CD14-positive monocyte (primary cell): ENCODE measurements at regions not wholly inside any gene's neighbourhood (a gene's known extent, or its start where the extent isn't known, plus 50 kb on each side); places are given as distances from the start of the nearest gene placed in this dataset.

Experiments used
- DNase-seq, 3 donors: peaks; one replicate each; pipeline ENCODE4 v3.0.0-alpha.2; 2011 to 2022
- H2AFZ ChIP-seq: 2 replicates; pipeline ENCODE4 v1.6.0; 2012; ENCODE audit warnings: mild to moderate bottlenecking, low read depth, low read length, inconsistent platforms; ENCODE audit not compliant: insufficient read depth, poor library complexity, severe bottlenecking
- H3K27ac ChIP-seq, 2 donors: 1 replicate in 1 of 2; 2 replicates in 1 of 2; pipeline ENCODE4 v1.5.1; 2012 to 2013; ENCODE audit warnings: low read length in 2 of 2, control low read depth in 1 of 2, inconsistent platforms in 1 of 2, low read depth in 1 of 2, mild to moderate bottlenecking in 1 of 2
- H3K27me3 ChIP-seq, 2 donors: one replicate each; pipeline versions ENCODE4 v1.6.0 to v1.6.1; 2011 to 2013; ENCODE audit warnings: low read length in 2 of 2; ENCODE audit not compliant: control insufficient read depth in 2 of 2, insufficient read depth in 2 of 2
- H3K36me3 ChIP-seq, 2 donors: replicated peaks in 1 of 2; 1 replicate in 1 of 2; 2 replicates in 1 of 2; pipeline versions ENCODE4 v1.5.1 to v1.6.1; 2012 to 2013; ENCODE audit warnings: low read length in 2 of 2, control low read depth in 1 of 2, inconsistent platforms in 1 of 2, mild to moderate bottlenecking in 1 of 2; ENCODE audit not compliant: insufficient read depth in 2 of 2, control insufficient read depth in 1 of 2
- H3K4me1 ChIP-seq, 2 donors: 1 replicate in 1 of 2; 2 replicates in 1 of 2; pipeline versions ENCODE4 v1.5.1 to v1.6.1; 2012 to 2013; ENCODE audit warnings: low read length in 2 of 2, control low read depth in 1 of 2, inconsistent platforms in 1 of 2, mild to moderate bottlenecking in 1 of 2, moderate library complexity in 1 of 2; ENCODE audit not compliant: insufficient read depth in 2 of 2, control insufficient read depth in 1 of 2
- H3K4me2 ChIP-seq: replicated peaks from 2 replicates; pipeline ENCODE3; 2012; ENCODE audit warnings: low read length, moderate library complexity, mild to moderate bottlenecking; ENCODE audit not compliant: poor library complexity, severe bottlenecking; ENCODE audit errors: extremely low read depth
- H3K4me3 ChIP-seq, 3 experiments: fragments of 200-600 bp in 1 of 3; sonication (generic) in 1 of 3; replicated peaks in 1 of 3; 1 replicate in 2 of 3; 2 replicates in 1 of 3; pipeline ENCODE4 v1.5.1; 2011 to 2013; ENCODE audit warnings: low read length in 3 of 3, mild to moderate bottlenecking in 3 of 3, control low read depth in 2 of 3, low read depth in 2 of 3, inconsistent platforms in 1 of 3, moderate library complexity in 1 of 3
- H3K79me2 ChIP-seq: 2 replicates; pipeline ENCODE4 v1.6.0; 2012; ENCODE audit warnings: mild to moderate bottlenecking, control low read depth, inconsistent platforms, low read length, moderate library complexity; ENCODE audit not compliant: insufficient read depth
- H3K9ac ChIP-seq: 2 replicates; pipeline ENCODE4 v1.6.0; 2017; ENCODE audit warnings: low read length, mild to moderate bottlenecking; ENCODE audit not compliant: insufficient read depth, poor library complexity, severe bottlenecking
- H3K9me3 ChIP-seq, 2 donors: replicated peaks in 1 of 2; 1 replicate in 1 of 2; 2 replicates in 1 of 2; pipeline versions ENCODE4 v1.5.1 to v1.6.1; 2012 to 2013; ENCODE audit warnings: low read length in 2 of 2, control low read depth in 1 of 2; ENCODE audit not compliant: control insufficient read depth in 1 of 2, insufficient read depth in 1 of 2
- H4K20me1 ChIP-seq: 2 replicates; pipeline ENCODE4 v1.6.0; 2012; ENCODE audit warnings: mild to moderate bottlenecking, low read length, control low read depth, moderate library complexity; ENCODE audit not compliant: insufficient read depth
- H3K27ac Mint-ChIP-seq, 7 donors: one replicate each; pipeline ENCODE4 v1.8.0; 2020; ENCODE audit warnings: mild to moderate bottlenecking in 7 of 7, mixed read lengths in 7 of 7, moderate library complexity in 6 of 7, inconsistent platforms in 2 of 7
- H3K27me3 Mint-ChIP-seq, 3 donors: one replicate each; pipeline ENCODE4 v1.8.0; 2021 to 2022; ENCODE audit warnings: low read depth in 3 of 3, mild to moderate bottlenecking in 3 of 3, mixed read lengths in 3 of 3, moderate library complexity in 3 of 3, inconsistent platforms in 1 of 3
- H3K36me3 Mint-ChIP-seq, 2 donors: one replicate each; pipeline ENCODE4 v1.8.0; 2020; ENCODE audit warnings: mixed read lengths in 2 of 2, inconsistent platforms in 1 of 2, mild to moderate bottlenecking in 1 of 2
- H3K4me1 Mint-ChIP-seq: one replicate; pipeline ENCODE4 v1.8.0; 2020; ENCODE audit warnings: mild to moderate bottlenecking, mixed read lengths
- H3K4me3 Mint-ChIP-seq, 2 donors: one replicate each; pipeline ENCODE4 v1.8.0; 2020; ENCODE audit warnings: mild to moderate bottlenecking in 2 of 2, mixed read lengths in 2 of 2, moderate library complexity in 1 of 2
- H3K9me3 Mint-ChIP-seq, 7 donors: one replicate each; pipeline ENCODE4 v1.8.0; 2020 to 2022; ENCODE audit warnings: mixed read lengths in 7 of 7, mild to moderate bottlenecking in 6 of 7, moderate library complexity in 6 of 7, inconsistent platforms in 2 of 7
- WGBS: methylation state at CpG from one replicate; pipeline ENCODE4 v1.1.5; 2013; ENCODE audit warnings: missing lambda C conversion rate; ENCODE audit not compliant: insufficient coverage; 5-methylcytosine and 5-hydroxymethylcytosine counted together
- intact Hi-C, 2 donors: fragments of 100-400 bp; cut with micrococcal nuclease; formaldehyde crosslinking; loops; one replicate each; pipeline versions ENCODE4 v1.15.0 to v1.15.1; 2023
- TF ChIP-seq, protein P1 (sequence below): fragments of 200-600 bp; IDR thresholded peaks from one replicate; pipeline ENCODE4 v1.8.0; 2022; ENCODE audit warnings: antibody characterized with exemption, mild to moderate bottlenecking

DNA sequence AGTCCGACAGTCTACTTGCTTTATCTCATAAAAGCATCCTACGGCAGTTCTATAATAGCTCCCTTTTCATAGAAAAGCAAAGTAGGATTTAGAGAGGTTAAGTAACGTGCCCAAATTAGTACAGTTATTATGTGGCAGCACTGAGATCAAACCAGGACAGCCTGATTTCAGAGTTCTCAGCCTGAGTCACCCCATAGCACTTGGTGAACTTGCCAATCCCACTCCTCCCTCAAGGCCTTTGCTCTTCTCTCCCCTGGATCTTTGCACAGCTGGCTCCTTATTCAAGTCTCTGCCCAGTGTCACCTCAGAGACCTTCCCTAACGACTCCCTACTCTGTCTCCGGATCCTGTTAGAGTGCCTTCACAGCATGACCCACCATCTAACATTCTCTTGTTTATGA lies 438.0 kb upstream of the NFE2L3 start:
- Mint-ChIP-seq H3K36me3 (no peaks in the 10 kb centered on the region), H3K27me3 (peaks cover 0 to 3% (median 1%) of the 10 kb centered on the region in 3 donors), H3K27ac (no peak overlapping the region), H3K9me3 (no peaks in the 10 kb centered on the region), H3K4me3 (no peak overlapping the region), H3K4me1 (no peaks in the 10 kb centered on the region)
- no peak overlapping the region for H3K4me2 ChIP-seq
- WGBS: 57% methylated on average over 2 of the region's 5 CpGs
- no peak for DNase-seq
- H3K79me2 ChIP-seq: no peaks in the 10 kb centered on the region
- no peaks in the 10 kb centered on the region for H4K20me1 ChIP-seq
- intact Hi-C loops: no loop called here
- H3K9ac ChIP-seq: no peak overlapping the region
- H3K9me3 ChIP-seq: no peaks in the 10 kb centered on the region
- H3K4me3 ChIP-seq: no peak overlapping the region
- H3K27ac ChIP-seq: no peak overlapping the region
- H3K27me3 ChIP-seq: no peaks in the 10 kb centered on the region
- TF ChIP-seq, protein P1, sequence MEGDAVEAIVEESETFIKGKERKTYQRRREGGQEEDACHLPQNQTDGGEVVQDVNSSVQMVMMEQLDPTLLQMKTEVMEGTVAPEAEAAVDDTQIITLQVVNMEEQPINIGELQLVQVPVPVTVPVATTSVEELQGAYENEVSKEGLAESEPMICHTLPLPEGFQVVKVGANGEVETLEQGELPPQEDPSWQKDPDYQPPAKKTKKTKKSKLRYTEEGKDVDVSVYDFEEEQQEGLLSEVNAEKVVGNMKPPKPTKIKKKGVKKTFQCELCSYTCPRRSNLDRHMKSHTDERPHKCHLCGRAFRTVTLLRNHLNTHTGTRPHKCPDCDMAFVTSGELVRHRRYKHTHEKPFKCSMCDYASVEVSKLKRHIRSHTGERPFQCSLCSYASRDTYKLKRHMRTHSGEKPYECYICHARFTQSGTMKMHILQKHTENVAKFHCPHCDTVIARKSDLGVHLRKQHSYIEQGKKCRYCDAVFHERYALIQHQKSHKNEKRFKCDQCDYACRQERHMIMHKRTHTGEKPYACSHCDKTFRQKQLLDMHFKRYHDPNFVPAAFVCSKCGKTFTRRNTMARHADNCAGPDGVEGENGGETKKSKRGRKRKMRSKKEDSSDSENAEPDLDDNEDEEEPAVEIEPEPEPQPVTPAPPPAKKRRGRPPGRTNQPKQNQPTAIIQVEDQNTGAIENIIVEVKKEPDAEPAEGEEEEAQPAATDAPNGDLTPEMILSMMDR: no peak
- H3K4me1 ChIP-seq: no peaks in the 10 kb centered on the region
- no peak overlapping the region for H2AFZ ChIP-seq
- H3K36me3 ChIP-seq: no peaks in the 10 kb centered on the region

DNA sequence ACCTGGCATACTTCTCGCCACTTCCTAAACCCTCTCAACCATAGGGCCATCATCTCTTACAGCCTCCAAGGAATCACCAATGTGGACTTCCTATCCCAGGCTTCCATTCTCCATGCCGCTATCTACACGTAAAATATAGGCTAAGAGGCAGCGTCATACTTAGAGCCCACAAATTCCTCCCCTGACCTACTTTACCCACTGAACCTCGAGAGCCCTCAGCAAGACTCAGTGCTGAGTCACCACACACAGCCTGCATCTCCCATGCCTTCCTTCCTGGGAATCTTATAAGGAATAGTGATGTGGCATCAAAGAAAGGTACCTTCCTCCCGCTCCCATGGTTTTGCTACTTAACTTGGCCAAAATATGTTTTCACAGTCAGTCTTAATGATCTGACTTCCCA lies 435.6 kb upstream of the NFE2L3 start:
- Mint-ChIP-seq H3K27ac (peak overlapping the region in 1 of 7 donors; percentile 51), H3K4me1 (no peaks in the 10 kb centered on the region), H3K4me3 (no peak overlapping the region), H3K36me3 (no peaks in the 10 kb centered on the region), H3K9me3 (no peaks in the 10 kb centered on the region), H3K27me3 (peaks cover 3 to 8% (median 4%) of the 10 kb centered on the region in 3 donors)
- H3K9ac ChIP-seq: no peak overlapping the region
- no peaks in the 10 kb centered on the region for H4K20me1 ChIP-seq
- WGBS: 100% methylated on average over 3 of the region's 6 CpGs
- H2AFZ ChIP-seq: no peak overlapping the region
- no peaks in the 10 kb centered on the region for H3K9me3 ChIP-seq
- no peak overlapping the region for H3K27ac ChIP-seq
- intact Hi-C loops: no loop called here
- H3K79me2 ChIP-seq: no peaks in the 10 kb centered on the region
- no peaks in the 10 kb centered on the region for H3K36me3 ChIP-seq
- no peaks in the 10 kb centered on the region for H3K27me3 ChIP-seq
- TF ChIP-seq, protein P1: no peak
- H3K4me2 ChIP-seq: no peak overlapping the region
- no peaks in the 10 kb centered on the region for H3K4me1 ChIP-seq
- H3K4me3 ChIP-seq: no peak overlapping the region
- no peak for DNase-seq
